Spleen (tissue), 7 donors: ENCODE measurements at regions not wholly inside any gene's neighbourhood (a gene's known extent, or its start where the extent isn't known, plus 50 kb on each side); places are given as distances from the start of the nearest gene placed in this dataset.

Source experiments
- CTCF ChIP-seq, 11 experiments: fragments of 200-600 bp in 7 of 11; fragments of 450-650 bp in 4 of 11; sonication (generic) in 4 of 11; IDR thresholded peaks in 8 of 11; conservative IDR thresholded peaks in 3 of 11; 1 replicate in 7 of 11; 2 replicates in 4 of 11; pipeline versions ENCODE4 v1.4.0 to v1.8.0; 2016 to 2021; ENCODE audit warnings: antibody characterized with exemption in 11 of 11, inconsistent platforms in 4 of 11, mild to moderate bottlenecking in 1 of 11
- POLR2AphosphoS5 ChIP-seq, 3 donors: sonication (generic); formaldehyde crosslinking; IDR thresholded peaks; one replicate each; pipeline ENCODE4 v1.5.1; 2017; ENCODE audit warnings: antibody characterized with exemption in 3 of 3
- donor health status: DM: no; HTN: no; CAD: no; lungs with moderate emphysema.
- donor health status: DM: no; HTN: no; CAD: no.
- donor health status: DM: no; HTN: no; CAD: no.

DNA sequence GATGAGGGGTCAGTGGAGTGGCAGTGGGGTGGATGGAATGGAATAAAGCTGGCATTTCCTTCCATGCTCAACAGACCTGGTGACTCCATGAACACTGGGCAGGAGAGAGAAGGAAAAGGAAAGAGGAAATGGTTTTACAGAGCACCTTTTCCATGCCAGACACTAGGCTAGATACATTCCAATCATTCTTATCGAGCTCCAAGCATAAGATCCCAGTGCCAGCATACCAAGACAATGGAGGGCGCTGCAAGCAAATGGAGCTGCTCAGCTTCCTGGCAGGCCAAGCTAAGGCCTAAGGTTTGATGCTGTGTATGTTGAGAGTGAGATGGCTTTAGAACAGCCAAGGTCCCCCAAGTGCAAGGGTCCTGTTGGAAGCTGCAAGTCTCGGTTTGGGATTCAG lies 113.2 kb downstream of the HSPH1 start:
- no peak for TF ChIP-seq CTCF (IDR thresholded peaks at IDR 0.05 in 8 of 11, conservative IDR thresholded peaks at IDR 0.05 in 3 of 11)
- TF ChIP-seq POLR2AphosphoS5 (IDR thresholded peaks at IDR 0.05), result no peak
